ENCODE measurements at regions not wholly inside any gene's neighbourhood (a gene's known extent, or its start where the extent isn't known, plus 50 kb on each side); places are given as distances from the start of the nearest gene placed in this dataset.
"Not testable (repeated sequence)": the region's sequence is repeated elsewhere in the genome, so short reads cannot be mapped to it uniquely, and the experiment has no call there.

DNA sequence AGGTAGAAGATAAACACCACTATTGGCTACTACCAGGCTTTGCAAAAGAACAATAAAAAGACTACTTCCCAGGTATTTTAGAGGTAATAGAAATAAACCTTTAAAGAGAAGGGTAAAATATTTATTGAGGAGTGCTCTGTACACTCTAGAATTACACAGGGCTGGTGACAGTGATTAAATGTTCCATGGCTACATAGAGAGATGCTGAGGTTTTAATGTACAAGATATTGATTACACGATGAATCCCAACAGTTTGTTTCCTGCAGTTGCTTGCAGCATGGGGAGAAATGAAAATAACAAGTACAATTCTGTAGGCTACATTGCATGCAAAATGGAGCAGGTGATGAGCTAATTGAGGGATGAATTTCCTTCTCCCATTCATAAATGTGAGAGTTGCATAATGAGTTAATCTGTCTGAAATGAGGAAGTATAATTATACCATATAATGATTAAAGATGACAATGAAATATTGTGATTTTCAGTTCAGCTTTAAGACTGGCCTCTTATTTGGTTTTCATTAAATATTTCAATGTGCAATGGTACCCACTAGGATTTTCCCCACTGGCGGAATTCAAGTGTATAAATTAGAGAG is 266.1 kb downstream of the SOCS6 start:
- no peak overlapping the region for H3K4me3 ChIP-seq (ENCODE audit: low read depth, low read length)
- no peak for DNase-seq (ENCODE audit: low read depth)
- TF ChIP-seq, protein P1, sequence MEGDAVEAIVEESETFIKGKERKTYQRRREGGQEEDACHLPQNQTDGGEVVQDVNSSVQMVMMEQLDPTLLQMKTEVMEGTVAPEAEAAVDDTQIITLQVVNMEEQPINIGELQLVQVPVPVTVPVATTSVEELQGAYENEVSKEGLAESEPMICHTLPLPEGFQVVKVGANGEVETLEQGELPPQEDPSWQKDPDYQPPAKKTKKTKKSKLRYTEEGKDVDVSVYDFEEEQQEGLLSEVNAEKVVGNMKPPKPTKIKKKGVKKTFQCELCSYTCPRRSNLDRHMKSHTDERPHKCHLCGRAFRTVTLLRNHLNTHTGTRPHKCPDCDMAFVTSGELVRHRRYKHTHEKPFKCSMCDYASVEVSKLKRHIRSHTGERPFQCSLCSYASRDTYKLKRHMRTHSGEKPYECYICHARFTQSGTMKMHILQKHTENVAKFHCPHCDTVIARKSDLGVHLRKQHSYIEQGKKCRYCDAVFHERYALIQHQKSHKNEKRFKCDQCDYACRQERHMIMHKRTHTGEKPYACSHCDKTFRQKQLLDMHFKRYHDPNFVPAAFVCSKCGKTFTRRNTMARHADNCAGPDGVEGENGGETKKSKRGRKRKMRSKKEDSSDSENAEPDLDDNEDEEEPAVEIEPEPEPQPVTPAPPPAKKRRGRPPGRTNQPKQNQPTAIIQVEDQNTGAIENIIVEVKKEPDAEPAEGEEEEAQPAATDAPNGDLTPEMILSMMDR (IDR thresholded peaks at IDR 0.05; ENCODE audit: low read depth, low read length, missing control alignments): no peak

DNA sequence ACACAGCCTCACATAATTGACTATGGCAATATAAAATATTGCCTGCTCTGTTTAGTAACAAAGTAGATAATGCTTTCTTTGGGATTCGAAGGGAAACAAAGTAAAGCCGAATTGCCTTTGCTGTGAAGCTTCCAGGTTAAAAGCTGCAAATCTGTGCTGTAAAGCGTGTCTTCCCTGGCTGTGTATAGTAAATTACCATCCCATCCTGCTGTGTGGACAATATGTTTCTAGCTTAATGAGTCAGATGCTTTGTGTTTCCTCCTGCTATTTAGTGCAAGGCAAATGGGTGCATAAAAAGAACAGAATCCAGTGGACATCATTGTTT is 265.1 kb downstream of the SOCS6 start:
- H3K4me3 ChIP-seq (ENCODE audit: low read depth, low read length): no peak overlapping the region
- DNase-seq (ENCODE audit: low read depth): no peak
- TF ChIP-seq, protein P1 (IDR thresholded peaks at IDR 0.05; ENCODE audit: low read depth, low read length, missing control alignments): no peak

DNA sequence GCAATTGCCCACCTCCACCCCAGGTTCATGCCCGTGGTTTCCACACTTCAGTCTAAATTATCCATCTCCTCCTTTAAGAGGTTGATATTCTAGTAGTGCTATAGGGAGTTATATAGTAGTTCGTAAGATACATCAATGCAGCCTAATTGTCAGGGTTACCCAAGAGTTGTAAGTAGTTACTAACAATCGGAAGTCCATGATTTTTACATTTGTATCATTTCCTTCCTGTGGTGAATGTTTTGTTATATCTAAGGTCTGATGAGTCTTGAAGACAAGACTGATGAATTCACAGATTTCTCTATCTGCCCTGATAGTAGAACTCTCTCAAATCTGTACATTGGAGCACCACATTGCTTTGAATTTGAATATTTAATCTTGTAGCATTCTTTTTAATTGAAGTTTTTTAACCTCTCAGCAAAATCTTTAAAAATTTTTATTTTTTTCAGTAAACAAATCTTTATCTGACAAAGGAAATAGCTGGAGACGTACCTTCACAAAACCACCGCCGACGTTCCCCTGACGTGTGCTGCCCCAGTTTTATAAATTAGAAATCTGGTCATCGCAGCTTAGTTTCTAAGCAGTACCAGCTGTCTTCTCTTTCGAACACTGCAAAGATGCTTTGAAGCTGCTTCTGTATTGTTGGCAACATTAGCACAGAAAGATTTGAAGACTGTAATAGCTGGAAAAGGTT is 264.5 kb downstream of the SOCS6 start:
- TF ChIP-seq, protein P1 (IDR thresholded peaks at IDR 0.05; ENCODE audit: low read depth, low read length, missing control alignments): no peak
- no peak for DNase-seq (ENCODE audit: low read depth)
- H3K4me3 ChIP-seq (ENCODE audit: low read depth, low read length): no peak overlapping the region

DNA sequence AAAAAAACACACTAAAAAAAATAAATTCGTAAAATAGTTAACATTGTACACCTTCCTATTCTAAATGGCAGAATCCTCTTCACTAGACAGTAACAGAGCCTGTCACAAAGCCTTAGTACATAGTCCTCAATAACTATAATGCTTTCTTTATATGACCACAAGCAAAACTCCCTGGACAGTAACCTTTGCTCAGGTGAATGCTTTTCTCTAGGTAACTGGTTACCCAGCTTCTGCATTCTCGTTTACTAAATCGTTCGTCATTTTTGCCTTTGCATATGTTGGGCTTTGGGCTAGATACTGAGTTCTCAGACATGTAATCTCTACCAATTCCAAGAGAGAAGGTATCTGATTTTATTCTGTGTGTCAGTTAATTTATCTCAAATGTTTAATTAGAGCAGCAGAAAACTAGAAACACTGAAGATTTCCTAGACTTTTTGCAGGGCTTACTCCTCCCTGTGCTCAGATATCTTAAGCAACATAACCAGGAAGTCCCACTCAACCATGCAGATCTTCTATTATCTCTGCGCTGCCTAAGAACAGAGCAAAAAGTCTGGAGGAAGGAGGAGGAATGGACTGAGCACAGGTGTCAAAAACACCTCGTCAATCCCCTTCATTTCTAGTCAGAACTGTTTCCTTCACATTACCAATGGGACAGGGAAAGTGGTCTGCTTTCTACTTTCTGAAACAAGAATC is 247.7 kb downstream of the SOCS6 start:
- no peak overlapping the region for H3K4me3 ChIP-seq (ENCODE audit: low read depth, low read length)
- TF ChIP-seq, protein P1 (IDR thresholded peaks at IDR 0.05; ENCODE audit: low read depth, low read length, missing control alignments): no peak

DNA sequence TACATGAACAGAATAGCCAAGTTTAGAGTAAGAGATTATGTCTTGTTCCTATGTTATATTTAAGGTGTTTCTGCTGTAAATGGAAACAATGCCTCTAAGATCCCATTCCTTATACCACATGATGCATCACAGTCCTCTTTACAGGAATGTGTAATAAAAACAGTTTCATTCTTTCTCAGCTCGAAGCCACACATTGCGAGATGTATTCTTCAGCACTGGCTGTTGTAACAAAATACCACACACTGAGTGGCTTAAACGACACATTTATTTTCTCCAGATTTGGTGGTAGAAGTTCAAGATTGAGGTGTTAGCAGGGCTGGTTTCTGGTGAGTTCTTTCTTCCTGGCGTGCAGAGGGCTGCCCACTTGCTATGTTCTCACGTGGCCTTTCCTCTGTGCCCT is 246.2 kb downstream of the SOCS6 start:
- H3K4me3 ChIP-seq (ENCODE audit: low read depth, low read length): no peak overlapping the region
- TF ChIP-seq, protein P1 (IDR thresholded peaks at IDR 0.05; ENCODE audit: low read depth, low read length, missing control alignments): no peak
- DNase-seq (ENCODE audit: low read depth): no peak

More for the DNA sequence above, 247.7 kb downstream of the SOCS6 start:
- no peak for DNase-seq (ENCODE audit: low read depth)

DNA sequence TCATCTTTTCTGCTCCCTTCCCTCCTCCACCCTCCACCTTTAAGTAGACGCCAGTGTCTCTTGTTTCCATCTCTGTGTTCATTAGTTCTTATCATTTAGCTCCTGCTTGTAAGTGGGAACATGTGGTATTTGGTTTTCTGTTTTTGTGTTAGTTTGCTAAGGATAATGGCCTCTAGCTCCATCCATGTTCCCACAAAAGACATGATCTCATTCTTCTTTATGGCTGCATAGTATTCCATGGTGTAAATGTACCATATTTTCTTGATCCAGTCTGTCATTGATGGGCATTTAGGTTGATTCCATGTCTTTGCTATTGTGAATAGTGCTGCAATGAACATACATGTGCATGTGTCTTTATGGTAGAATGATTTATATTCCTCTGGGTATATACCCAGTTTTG is 236.5 kb downstream of the SOCS6 start:
- DNase-seq (ENCODE audit: low read depth): not testable (repeated sequence)

DNA sequence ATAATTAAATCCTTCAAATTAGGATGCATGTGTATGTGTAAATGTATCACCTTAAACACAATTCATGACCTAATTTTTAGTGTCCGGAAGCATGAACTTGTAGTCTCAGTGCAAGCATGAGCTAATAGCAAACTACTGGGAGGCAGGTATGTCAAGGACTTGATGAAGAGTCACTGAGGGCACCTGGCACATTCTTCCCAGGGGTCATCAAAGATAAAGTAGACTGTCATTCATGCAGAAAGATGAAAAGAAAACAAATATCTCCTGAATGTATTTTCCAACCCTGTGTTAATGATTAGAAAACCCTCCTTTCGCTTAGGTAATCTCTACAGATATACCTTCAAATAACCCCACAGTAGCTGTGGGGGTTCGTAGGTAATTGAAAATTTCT is 234.9 kb downstream of the SOCS6 start:
- TF ChIP-seq, protein P1 (IDR thresholded peaks at IDR 0.05; ENCODE audit: low read depth, low read length, missing control alignments): no peak
- DNase-seq (ENCODE audit: low read depth): no peak
- H3K4me3 ChIP-seq (ENCODE audit: low read depth, low read length): no peak overlapping the region

More for the DNA sequence above, 236.5 kb downstream of the SOCS6 start:
- H3K4me3 ChIP-seq (ENCODE audit: low read depth, low read length): not testable (repeated sequence)
